ENCODE measurements at regions not wholly inside any gene's neighbourhood (a gene's known extent, or its start where the extent isn't known, plus 50 kb on each side); places are given as distances from the start of the nearest gene placed in this dataset.
"Not testable (repeated sequence)": the region's sequence is repeated elsewhere in the genome, so short reads cannot be mapped to it uniquely, and the experiment has no call there.

DNA sequence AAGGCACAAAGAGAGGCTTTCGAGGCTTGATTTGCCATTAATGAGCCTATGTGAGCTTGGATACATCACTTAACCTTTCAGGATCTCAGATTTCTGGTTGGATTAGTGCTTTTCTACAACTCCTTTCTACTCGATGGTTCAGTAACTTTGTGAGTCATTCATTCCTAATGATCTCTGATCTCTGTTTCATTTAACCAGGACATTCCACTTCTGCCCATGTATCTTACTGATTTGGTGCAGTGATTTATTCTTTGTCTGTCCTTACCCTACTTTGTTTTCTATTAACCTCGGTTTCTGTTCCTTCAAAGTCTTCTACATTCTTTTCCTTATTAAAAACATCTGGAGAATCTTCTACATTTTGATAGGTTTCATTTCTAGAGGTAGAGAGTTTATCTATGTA, 94.6 kb upstream of the ZBTB18 start:
- Mint-ChIP-seq H3K27ac (no peak overlapping the region), H3K36me3 (no peaks in the 10 kb centered on the region), H3K9me3 (no peaks in the 10 kb centered on the region), H3K4me3 (no peak overlapping the region), H3K4me1 (peaks cover 1% of the 10 kb centered on the region), H3K27me3 (ENCODE audit: low read depth) (no peaks in the 10 kb centered on the region)
- TF ChIP-seq, protein P1, sequence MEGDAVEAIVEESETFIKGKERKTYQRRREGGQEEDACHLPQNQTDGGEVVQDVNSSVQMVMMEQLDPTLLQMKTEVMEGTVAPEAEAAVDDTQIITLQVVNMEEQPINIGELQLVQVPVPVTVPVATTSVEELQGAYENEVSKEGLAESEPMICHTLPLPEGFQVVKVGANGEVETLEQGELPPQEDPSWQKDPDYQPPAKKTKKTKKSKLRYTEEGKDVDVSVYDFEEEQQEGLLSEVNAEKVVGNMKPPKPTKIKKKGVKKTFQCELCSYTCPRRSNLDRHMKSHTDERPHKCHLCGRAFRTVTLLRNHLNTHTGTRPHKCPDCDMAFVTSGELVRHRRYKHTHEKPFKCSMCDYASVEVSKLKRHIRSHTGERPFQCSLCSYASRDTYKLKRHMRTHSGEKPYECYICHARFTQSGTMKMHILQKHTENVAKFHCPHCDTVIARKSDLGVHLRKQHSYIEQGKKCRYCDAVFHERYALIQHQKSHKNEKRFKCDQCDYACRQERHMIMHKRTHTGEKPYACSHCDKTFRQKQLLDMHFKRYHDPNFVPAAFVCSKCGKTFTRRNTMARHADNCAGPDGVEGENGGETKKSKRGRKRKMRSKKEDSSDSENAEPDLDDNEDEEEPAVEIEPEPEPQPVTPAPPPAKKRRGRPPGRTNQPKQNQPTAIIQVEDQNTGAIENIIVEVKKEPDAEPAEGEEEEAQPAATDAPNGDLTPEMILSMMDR (IDR thresholded peaks at IDR 0.05; ENCODE audit: unreplicated experiment), result no peak
- DNase-seq (ENCODE audit: low spot score in 2 of 2, unreplicated experiment in 2 of 2), result no peak

DNA sequence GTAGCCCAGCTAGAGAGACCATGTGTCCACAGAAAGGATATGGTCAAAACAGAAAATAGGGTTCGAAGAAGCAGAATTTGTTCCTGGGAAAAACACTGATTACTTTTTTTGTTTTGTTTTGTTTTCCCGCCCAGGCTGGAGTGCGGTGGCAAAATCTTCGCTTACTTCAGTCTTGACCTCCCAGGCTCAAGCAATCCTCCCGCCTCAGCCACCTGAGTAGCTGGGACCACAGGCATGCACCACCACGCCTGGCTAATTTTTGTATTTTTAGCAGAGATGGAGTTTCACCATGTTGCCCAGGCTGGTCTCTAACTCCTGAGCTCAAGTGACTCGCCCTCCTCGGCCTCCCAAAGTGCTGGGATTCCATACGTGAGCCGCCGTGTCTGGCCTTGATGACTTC, 99.9 kb upstream of the ZBTB18 start:
- not testable (repeated sequence) for H3K9me3 Mint-ChIP-seq; H3K27me3 Mint-ChIP-seq (ENCODE audit: low read depth); H3K27ac Mint-ChIP-seq; H3K4me3 Mint-ChIP-seq; DNase-seq (ENCODE audit: low spot score in 2 of 2, unreplicated experiment in 2 of 2); H3K36me3 Mint-ChIP-seq; H3K4me1 Mint-ChIP-seq

DNA sequence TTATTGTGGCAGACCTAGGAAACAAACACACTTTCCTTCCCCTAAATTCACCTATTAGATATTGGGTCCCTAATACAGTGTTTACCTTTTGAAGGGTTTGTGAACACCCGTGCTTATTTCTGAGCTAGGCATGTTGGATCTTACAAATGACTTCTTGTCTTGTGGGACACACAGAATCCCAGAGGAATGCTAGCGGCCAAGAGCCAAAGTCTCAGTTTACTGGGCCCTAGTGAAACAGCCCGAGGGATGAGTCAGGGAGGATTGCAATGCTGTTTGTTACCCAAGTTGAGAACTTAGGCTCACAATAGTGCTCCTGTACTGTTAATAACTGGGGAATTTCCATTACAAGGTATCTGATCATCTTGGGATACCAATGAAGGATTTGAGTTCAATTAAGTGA, 100.1 kb upstream of the AKT3 start:
- Mint-ChIP-seq H3K27me3 (ENCODE audit: low read depth) (no peaks in the 10 kb centered on the region), H3K27ac (no peak overlapping the region), H3K9me3 (no peaks in the 10 kb centered on the region), H3K36me3 (no peaks in the 10 kb centered on the region), H3K4me1 (peaks cover 6% of the 10 kb centered on the region), H3K4me3 (no peak overlapping the region)
- no peak for DNase-seq (ENCODE audit: low spot score in 2 of 2, unreplicated experiment in 2 of 2)
- TF ChIP-seq, protein P1 (IDR thresholded peaks at IDR 0.05; ENCODE audit: unreplicated experiment), result no peak

DNA sequence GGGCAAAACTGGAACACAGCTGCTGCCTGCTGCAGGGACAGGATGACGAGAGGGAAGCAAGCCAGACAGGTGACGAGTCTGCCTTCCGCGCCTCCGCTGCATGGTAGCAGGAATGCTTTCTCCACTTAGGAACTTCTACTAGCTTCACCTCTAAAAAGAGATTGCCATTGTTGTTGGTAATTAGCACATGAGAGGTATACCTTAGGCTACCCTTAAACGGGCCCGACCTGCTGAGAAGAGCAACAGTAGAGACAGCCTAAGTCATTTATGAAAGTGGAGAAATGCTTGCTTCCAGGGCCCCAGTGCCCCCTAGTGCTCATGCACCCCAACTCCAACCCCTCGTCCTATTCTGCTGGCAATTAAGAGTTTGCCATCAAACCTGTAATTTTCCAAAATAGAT, 96.9 kb upstream of the AKT3 start:
- Mint-ChIP-seq H3K27ac (no peak overlapping the region), H3K4me3 (no peak overlapping the region), H3K36me3 (no peaks in the 10 kb centered on the region), H3K4me1 (peaks cover 7% of the 10 kb centered on the region), H3K9me3 (no peaks in the 10 kb centered on the region), H3K27me3 (ENCODE audit: low read depth) (peaks cover under 1% of the 10 kb centered on the region)
- TF ChIP-seq, protein P1 (IDR thresholded peaks at IDR 0.05; ENCODE audit: unreplicated experiment), result no peak
- no peak for DNase-seq (ENCODE audit: low spot score in 2 of 2, unreplicated experiment in 2 of 2)

DNA sequence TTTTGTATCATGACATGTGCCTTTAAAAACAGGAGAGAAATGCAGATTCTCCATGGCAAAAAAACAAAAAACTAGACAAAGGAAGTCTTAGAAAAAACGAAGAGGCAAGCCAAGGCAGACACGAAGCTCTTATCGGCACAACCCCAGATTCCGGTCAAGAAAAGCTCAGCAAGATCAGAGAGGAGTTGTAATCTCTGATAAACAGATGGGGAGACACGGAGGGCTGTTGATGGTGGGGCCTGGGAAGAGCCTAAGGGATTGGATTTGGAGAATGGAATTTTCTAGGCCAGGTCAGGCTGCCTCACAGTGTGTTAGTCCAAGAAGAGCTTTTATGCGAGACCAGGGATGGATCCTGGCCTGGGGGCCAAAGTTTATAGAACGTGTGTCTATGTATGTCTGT, 96.2 kb upstream of the AKT3 start:
- no peak for DNase-seq (ENCODE audit: low spot score in 2 of 2, unreplicated experiment in 2 of 2)
- H3K27me3 Mint-ChIP-seq (ENCODE audit: low read depth), result peaks cover 2% of the 10 kb centered on the region
- H3K9me3 Mint-ChIP-seq, result no peaks in the 10 kb centered on the region
- H3K4me3 Mint-ChIP-seq, result no peak overlapping the region
- no peaks in the 10 kb centered on the region for H3K36me3 Mint-ChIP-seq
- H3K4me1 Mint-ChIP-seq, result peaks cover 7% of the 10 kb centered on the region
- TF ChIP-seq, protein P1 (IDR thresholded peaks at IDR 0.05; ENCODE audit: unreplicated experiment), result no peak
- no peak overlapping the region for H3K27ac Mint-ChIP-seq

DNA sequence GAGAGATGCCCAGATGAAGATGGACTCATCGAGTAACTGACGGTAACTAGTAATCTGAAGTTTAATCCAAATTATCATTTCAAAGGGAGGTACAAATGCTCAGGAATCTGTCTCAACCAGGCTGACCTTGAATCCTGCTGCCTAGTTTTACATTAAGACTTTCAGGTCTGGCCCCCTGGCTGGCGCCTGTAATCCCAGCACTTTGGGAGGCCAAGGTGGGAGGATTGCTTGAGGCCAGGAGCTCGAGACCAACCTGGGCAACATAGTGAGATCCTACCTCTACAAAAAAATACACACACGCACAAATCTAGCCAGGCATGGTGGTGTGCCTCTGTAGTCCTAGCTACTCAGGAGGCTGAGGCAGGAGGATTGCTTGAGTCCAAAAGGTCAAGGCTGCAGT, 95.7 kb upstream of the AKT3 start:
- H3K27ac Mint-ChIP-seq, result no peak overlapping the region
- no peaks in the 10 kb centered on the region for H3K36me3 Mint-ChIP-seq
- TF ChIP-seq, protein P1 (IDR thresholded peaks at IDR 0.05; ENCODE audit: unreplicated experiment), result no peak
- no peak overlapping the region for H3K4me3 Mint-ChIP-seq
- no peaks in the 10 kb centered on the region for H3K9me3 Mint-ChIP-seq
- H3K27me3 Mint-ChIP-seq (ENCODE audit: low read depth), result peaks cover 2% of the 10 kb centered on the region
- DNase-seq (ENCODE audit: low spot score in 2 of 2, unreplicated experiment in 2 of 2), result no peak
- peaks cover 7% of the 10 kb centered on the region for H3K4me1 Mint-ChIP-seq
